GM06990 (cell line): ENCODE measurements at regions not wholly inside any gene's neighbourhood (a gene's known extent, or its start where the extent isn't known, plus 50 kb on each side); places are given as distances from the start of the nearest gene placed in this dataset.

Experiments
- DNase-seq: peaks from one replicate; pipeline ENCODE4 v3.0.0-alpha.2; 2011; ENCODE audit not compliant: insufficient read length; ENCODE audit errors: extremely low read depth
- H3K27me3 ChIP-seq: replicated peaks from 2 replicates; pipeline ENCODE4 v1.6.0; 2011; ENCODE audit warnings: low read length; ENCODE audit not compliant: control insufficient read depth, insufficient read depth
- H3K36me3 ChIP-seq: 2 replicates; pipeline ENCODE4 v1.5.1; 2011; ENCODE audit warnings: low read length; ENCODE audit not compliant: control insufficient read depth, insufficient read depth
- H3K4me3 ChIP-seq: replicated peaks from 2 replicates; pipeline ENCODE4 v1.5.1; 2011; ENCODE audit warnings: low read depth, mild to moderate bottlenecking, control low read depth, low read length
- CTCF ChIP-seq: IDR thresholded peaks from 2 replicates; pipeline ENCODE4 v1.5.1; 2011; ENCODE audit warnings: low read length, control low read depth, mild to moderate bottlenecking, inconsistent platforms; ENCODE audit not compliant: insufficient read depth, poor library complexity, severe bottlenecking

- TF ChIP-seq CTCF: no peak
- Histone ChIP-seq H3K36me3 (no peaks in the 10 kb centered on the region; the same call in 1 of the 2 replicates), H3K4me3 (no peak overlapping the region), H3K27me3 (no peaks in the 10 kb centered on the region)
- no peak for DNase-seq
Measured at GRCh38 chr6:144547409-144547808, 262.3 kb downstream of the UTRN start.

GRCh38 chr6:144548536-144548935 is 263.4 kb downstream of the UTRN start:
- H3K4me3 ChIP-seq: no peak overlapping the region
- DNase-seq: no peak
- H3K36me3 ChIP-seq: no peaks in the 10 kb centered on the region; the same call in 1 of the 2 replicates
- no peaks in the 10 kb centered on the region for H3K27me3 ChIP-seq
- TF ChIP-seq CTCF: no peak

- no peak overlapping the region for H3K4me3 ChIP-seq
- H3K36me3 ChIP-seq: no peaks in the 10 kb centered on the region; the same call in 1 of the 2 replicates
- no peaks in the 10 kb centered on the region for H3K27me3 ChIP-seq
- DNase-seq: no peak
- no peak for TF ChIP-seq CTCF
Measured at GRCh38 chr6:144549837-144550747, 265.0 kb downstream of the UTRN start.

GRCh38 chr6:144551339-144551738 is 266.2 kb downstream of the UTRN start:
- Histone ChIP-seq H3K36me3 (no peaks in the 10 kb centered on the region), H3K27me3 (no peaks in the 10 kb centered on the region), H3K4me3 (no peak overlapping the region)
- no peak for DNase-seq
- TF ChIP-seq CTCF: no peak

- TF ChIP-seq CTCF: no peak
- H3K36me3 ChIP-seq: no peaks in the 10 kb centered on the region
Measured at GRCh38 chr6:144555066-144555465, 269.9 kb downstream of the UTRN start.

More at GRCh38 chr6:144555066-144555465, 269.9 kb downstream of the UTRN start:
- no peak for DNase-seq
- H3K27me3 ChIP-seq: no peaks in the 10 kb centered on the region
- no peak overlapping the region for H3K4me3 ChIP-seq
